Lung (tissue), 11 donors: ENCODE measurements at regions not wholly inside any gene's neighbourhood (a gene's known extent, or its start where the extent isn't known, plus 50 kb on each side); places are given as distances from the start of the nearest gene placed in this dataset.
"Not testable (repeated sequence)": the region's sequence is repeated elsewhere in the genome, so short reads cannot be mapped to it uniquely, and the experiment has no call there.

Experiments
- ATAC-seq: fragments of 200-7000 bp; cut with Tn5 transposase; one replicate; pipeline ENCODE4 v1.9.1; 2020; ENCODE audit warnings: moderate number of reproducible peaks; ENCODE audit not compliant: insufficient read depth, low FRiP score
- DNase-seq, 3 donors: peaks; one replicate each; pipeline ENCODE4 v3.0.0-alpha.2; 2013 to 2017
- H3K27ac ChIP-seq, 2 donors: one replicate each; pipeline ENCODE4 v1.5.1; 2013; ENCODE audit warnings: mild to moderate bottlenecking in 2 of 2, moderate library complexity in 2 of 2, control low read depth in 1 of 2, inconsistent platforms in 1 of 2, low read depth in 1 of 2, low read length in 1 of 2
- H3K27me3 ChIP-seq, 3 donors: one replicate each; pipeline ENCODE4 v1.5.1; 2013; ENCODE audit warnings: low read length in 2 of 3; ENCODE audit not compliant: control insufficient read depth in 3 of 3, insufficient read depth in 3 of 3
- H3K36me3 ChIP-seq, 4 donors: one replicate each; pipeline ENCODE4 v1.5.1; 2013; ENCODE audit warnings: low read length in 4 of 4, mild to moderate bottlenecking in 1 of 4, moderate library complexity in 1 of 4; ENCODE audit not compliant: control insufficient read depth in 4 of 4, insufficient read depth in 4 of 4
- H3K4me1 ChIP-seq, 5 donors: one replicate each; pipeline ENCODE4 v1.5.1; 2013; ENCODE audit warnings: low read length in 5 of 5, mild to moderate bottlenecking in 2 of 5, moderate library complexity in 1 of 5; ENCODE audit not compliant: control insufficient read depth in 5 of 5, insufficient read depth in 5 of 5
- H3K4me3 ChIP-seq: one replicate; pipeline ENCODE4 v1.5.1; 2013; ENCODE audit warnings: mild to moderate bottlenecking, control low read depth, moderate library complexity
- H3K9ac ChIP-seq, 2 donors: one replicate each; pipeline ENCODE4 v1.5.1; 2013; ENCODE audit warnings: low read length in 2 of 2, control low read depth in 1 of 2; ENCODE audit not compliant: insufficient read depth in 1 of 2
- H3K9me3 ChIP-seq, 4 donors: one replicate each; pipeline ENCODE4 v1.5.1; 2013; ENCODE audit warnings: low read length in 3 of 4, mild to moderate bottlenecking in 1 of 4, moderate library complexity in 1 of 4; ENCODE audit not compliant: control insufficient read depth in 4 of 4, insufficient read depth in 3 of 4
- CTCF ChIP-seq: IDR thresholded peaks from 2 replicates; pipeline ENCODE4 v1.5.1; 2012; ENCODE audit warnings: mild to moderate bottlenecking; ENCODE audit errors: control extremely low read depth, extremely low read depth
- WGBS, 2 donors: extraction: QIAGEN DNeasy Blood & Tissue Kit; methylation state at CpG; one replicate each; pipeline ENCODE4 v1.1.7; 2013; 5-methylcytosine and 5-hydroxymethylcytosine counted together
- donor health status: control.
- donor health status: control.
- donor health status: Bipolar disorder and iron deficiency.
- donor health status: healthy.
- donor health status: DM: yes; HTN: yes; CAD: no.

- WGBS, 2 donors, result 39 to 76% methylated on average over 29 of the region's 29 CpGs
- no peak for DNase-seq
Observed at GRCh38 chr20:29763821-29764511, 1493.5 kb upstream of the DEFB115 start.

GRCh38 chr20:29764922-29765610, 1492.4 kb upstream of the DEFB115 start:
- not testable (repeated sequence) for H3K27ac ChIP-seq, H3K4me1 ChIP-seq, ATAC-seq, H3K27me3 ChIP-seq, DNase-seq, H3K9ac ChIP-seq, H3K36me3 ChIP-seq, H3K4me3 ChIP-seq
- H3K9me3 ChIP-seq, result peaks cover 0 to 19% (median 0%) of the 10 kb centered on the region in 4 donors
- 24 to 37% methylated on average over 25 of the region's 25 CpGs for WGBS, 2 donors

More at GRCh38 chr20:29763821-29764511, 1493.5 kb upstream of the DEFB115 start:
- no peak for ATAC-seq
- TF ChIP-seq CTCF, result no peak
- H3K4me3 ChIP-seq, result no peak overlapping the region
- H3K4me1 ChIP-seq, result no peaks in the 10 kb centered on the region
- no peak overlapping the region for H3K27ac ChIP-seq
- H3K9ac ChIP-seq, result no peak overlapping the region
- peaks cover 0 to 19% (median 0%) of the 10 kb centered on the region in 4 donors for H3K9me3 ChIP-seq
- H3K36me3 ChIP-seq, result no peaks in the 10 kb centered on the region
- no peaks in the 10 kb centered on the region for H3K27me3 ChIP-seq

- WGBS, 2 donors, result 25 to 44% methylated on average over 2 of the region's 2 CpGs
- not testable (repeated sequence) for ATAC-seq, DNase-seq, H3K36me3 ChIP-seq, H3K27me3 ChIP-seq, H3K27ac ChIP-seq, H3K4me1 ChIP-seq, H3K9ac ChIP-seq, H3K4me3 ChIP-seq
- H3K9me3 ChIP-seq, result peaks cover 0 to 11% (median 1%) of the 10 kb centered on the region in 4 donors
Observed at GRCh38 chr20:29778033-29778432, 1479.4 kb upstream of the DEFB115 start.

GRCh38 chr20:29781217-29781616, 1476.2 kb upstream of the DEFB115 start:
- H3K27ac ChIP-seq, ATAC-seq, H3K9ac ChIP-seq, H3K4me1 ChIP-seq, H3K36me3 ChIP-seq, H3K27me3 ChIP-seq, DNase-seq, H3K4me3 ChIP-seq: not testable (repeated sequence)
- peaks cover 0 to 14% (median 1%) of the 10 kb centered on the region in 4 donors for H3K9me3 ChIP-seq
- 70 to 77% methylated on average over 7 of the region's 7 CpGs for WGBS, 2 donors

- not testable (repeated sequence) for H3K36me3 ChIP-seq, H3K4me3 ChIP-seq, ATAC-seq, H3K9ac ChIP-seq, H3K4me1 ChIP-seq, H3K27me3 ChIP-seq, H3K27ac ChIP-seq, DNase-seq
- peaks cover 0 to 14% (median 4%) of the 10 kb centered on the region in 4 donors for H3K9me3 ChIP-seq
- WGBS, 2 donors, result 77 to 79% methylated on average over 8 of the region's 8 CpGs
Observed at GRCh38 chr20:29781891-29782290, 1475.6 kb upstream of the DEFB115 start.

GRCh38 chr20:29787456-29787855, 1470.0 kb upstream of the DEFB115 start:
- not testable (repeated sequence) for H3K9ac ChIP-seq, ATAC-seq, DNase-seq, H3K27ac ChIP-seq, H3K36me3 ChIP-seq, H3K27me3 ChIP-seq, H3K4me1 ChIP-seq, H3K4me3 ChIP-seq
- 83 to 84% methylated on average over 16 of the region's 16 CpGs for WGBS, 2 donors
- peaks cover 0 to 14% (median 6%) of the 10 kb centered on the region in 4 donors for H3K9me3 ChIP-seq
